SK-N-MC (cell line): ENCODE measurements at regions not wholly inside any gene's neighbourhood (a gene's known extent, or its start where the extent isn't known, plus 50 kb on each side); places are given as distances from the start of the nearest gene placed in this dataset.

Source experiments
- DNase-seq: peaks from one replicate; pipeline ENCODE4 v3.0.0-alpha.2; 2011; ENCODE audit warnings: low read depth, low spot score
- H3K27ac ChIP-seq: fragments of 200-600 bp; sonication (generic); 2 replicates; pipeline ENCODE4 v1.5.1; 2016; ENCODE audit warnings: mixed run types
- H3K36me3 ChIP-seq: fragments of 200-600 bp; sonication (generic); 2 replicates; pipeline ENCODE4 v1.6.1; 2017; ENCODE audit warnings: antibody characterized with exemption, low read length, mixed read lengths; ENCODE audit not compliant: insufficient read depth
- H3K4me3 ChIP-seq: fragments of 200-600 bp; sonication (generic); 2 replicates; pipeline ENCODE4 v1.5.1; 2016
- H3K9ac ChIP-seq: fragments of 200-600 bp; sonication (generic); 2 replicates; pipeline ENCODE4 v1.8.0; 2017; ENCODE audit warnings: mixed run types, mixed read lengths; ENCODE audit not compliant: insufficient read length
- H3K9me3 ChIP-seq: fragments of 200-600 bp; sonication (generic); 2 replicates; pipeline ENCODE4 v1.6.1; 2017; ENCODE audit warnings: low read depth, mild to moderate bottlenecking, antibody characterized with exemption, low read length, moderate library complexity, mixed read lengths
- EZH2 ChIP-seq: fragments of 200-600 bp; sonication (generic); IDR thresholded peaks from one replicate; pipeline ENCODE4 v1.6.1; 2017; ENCODE audit warnings: antibody characterized with exemption
- FOXP2 ChIP-seq: optimal IDR thresholded peaks from 2 replicates; pipeline ENCODE3; 2011; ENCODE audit warnings: mild to moderate bottlenecking, moderate library complexity; ENCODE audit not compliant: insufficient read depth; ENCODE audit errors: extremely low read length, control extremely low read depth
- POLR2AphosphoS5 ChIP-seq: IDR thresholded peaks from 2 replicates; pipeline ENCODE4 v1.6.1; 2012; ENCODE audit warnings: mild to moderate bottlenecking, low read depth, low read length, borderline replicate concordance

- H3K9ac ChIP-seq, result no peak overlapping the region
- TF ChIP-seq POLR2AphosphoS5 (no peak), FOXP2 (no peak), EZH2 (no peak)
- H3K4me3 ChIP-seq, result no peak overlapping the region
- H3K9me3 ChIP-seq, result no peaks in the 10 kb centered on the region; the same call in 1 of the 2 replicates
- H3K36me3 ChIP-seq, result no peaks in the 10 kb centered on the region
- no peak for DNase-seq
- H3K27ac ChIP-seq, result no peak overlapping the region
These were observed 50.1 kb upstream of the MBNL1 start for GRCh38 chr3:152218602-152219001.
